ENCODE measurements at regions not wholly inside any gene's neighbourhood (a gene's known extent, or its start where the extent isn't known, plus 50 kb on each side); places are given as distances from the start of the nearest gene placed in this dataset.

- no peak for TF ChIP-seq POLR2AphosphoS5 (IDR thresholded peaks at IDR 0.05; ENCODE audit: low read depth, low read length)
- no peak for TF ChIP-seq SIN3A (IDR thresholded peaks at IDR 0.05; ENCODE audit: borderline replicate concordance, insufficient read depth, low read length)
- no peak for TF ChIP-seq REST (IDR thresholded peaks at IDR 0.05; ENCODE audit: insufficient read depth in 1 of 2, low read depth in 2 of 2, low read length in 2 of 2)
- no peak for TF ChIP-seq TAF1 (IDR thresholded peaks at IDR 0.05; ENCODE audit: borderline replicate concordance, insufficient read depth, low read length)
- TF ChIP-seq FOXP2 (optimal IDR thresholded peaks at IDR 0.05; ENCODE audit: borderline replicate concordance, extremely low read depth, extremely low read length, insufficient read depth), result no peak
Observed at GRCh38 chr13:43988302-43988701, 108.6 kb downstream of the LACC1 start.

DNA sequence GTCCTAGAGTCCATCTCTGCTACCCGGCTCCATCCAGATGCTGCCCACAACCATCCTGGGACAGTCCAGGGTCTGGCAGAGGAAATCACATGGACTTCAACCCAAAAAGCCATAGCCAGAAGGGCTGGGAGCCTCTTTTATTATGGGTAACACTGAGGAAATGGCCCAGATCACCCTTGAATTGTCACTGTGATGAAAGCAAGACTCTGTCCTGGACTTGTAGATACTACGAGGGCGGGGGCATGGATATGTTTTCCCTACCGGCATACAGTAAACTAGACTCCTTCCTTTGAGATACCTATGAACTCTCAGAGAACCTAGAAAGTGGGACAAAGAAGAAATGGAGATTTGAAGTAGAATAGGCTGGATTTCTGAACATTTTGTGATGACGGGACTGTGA is 110.3 kb downstream of the LACC1 start:
- TF ChIP-seq REST (IDR thresholded peaks at IDR 0.05; ENCODE audit: insufficient read depth in 1 of 2, low read depth in 2 of 2, low read length in 2 of 2) (no peak), FOXP2 (optimal IDR thresholded peaks at IDR 0.05; ENCODE audit: borderline replicate concordance, extremely low read depth, extremely low read length, insufficient read depth) (no peak), TAF1 (IDR thresholded peaks at IDR 0.05; ENCODE audit: borderline replicate concordance, insufficient read depth, low read length) (no peak), POLR2AphosphoS5 (IDR thresholded peaks at IDR 0.05; ENCODE audit: low read depth, low read length) (no peak), SIN3A (IDR thresholded peaks at IDR 0.05; ENCODE audit: borderline replicate concordance, insufficient read depth, low read length) (no peak)

- no peak for TF ChIP-seq POLR2AphosphoS5 (IDR thresholded peaks at IDR 0.05; ENCODE audit: low read depth, low read length)
- no peak for TF ChIP-seq FOXP2 (optimal IDR thresholded peaks at IDR 0.05; ENCODE audit: borderline replicate concordance, extremely low read depth, extremely low read length, insufficient read depth)
- TF ChIP-seq SIN3A (IDR thresholded peaks at IDR 0.05; ENCODE audit: borderline replicate concordance, insufficient read depth, low read length), result no peak
- no peak for TF ChIP-seq TAF1 (IDR thresholded peaks at IDR 0.05; ENCODE audit: borderline replicate concordance, insufficient read depth, low read length)
- no peak for TF ChIP-seq REST (IDR thresholded peaks at IDR 0.05; ENCODE audit: insufficient read depth in 1 of 2, low read depth in 2 of 2, low read length in 2 of 2)
Observed at GRCh38 chr13:43990829-43991228, 111.1 kb downstream of the LACC1 start.

GRCh38 chr13:43991773-43992201 is 112.1 kb downstream of the LACC1 start:
- TF ChIP-seq POLR2AphosphoS5 (IDR thresholded peaks at IDR 0.05; ENCODE audit: low read depth, low read length) (no peak), FOXP2 (optimal IDR thresholded peaks at IDR 0.05; ENCODE audit: borderline replicate concordance, extremely low read depth, extremely low read length, insufficient read depth) (no peak), REST (IDR thresholded peaks at IDR 0.05; ENCODE audit: insufficient read depth in 1 of 2, low read depth in 2 of 2, low read length in 2 of 2) (no peak), TAF1 (IDR thresholded peaks at IDR 0.05; ENCODE audit: borderline replicate concordance, insufficient read depth, low read length) (no peak), SIN3A (IDR thresholded peaks at IDR 0.05; ENCODE audit: borderline replicate concordance, insufficient read depth, low read length) (no peak)

DNA sequence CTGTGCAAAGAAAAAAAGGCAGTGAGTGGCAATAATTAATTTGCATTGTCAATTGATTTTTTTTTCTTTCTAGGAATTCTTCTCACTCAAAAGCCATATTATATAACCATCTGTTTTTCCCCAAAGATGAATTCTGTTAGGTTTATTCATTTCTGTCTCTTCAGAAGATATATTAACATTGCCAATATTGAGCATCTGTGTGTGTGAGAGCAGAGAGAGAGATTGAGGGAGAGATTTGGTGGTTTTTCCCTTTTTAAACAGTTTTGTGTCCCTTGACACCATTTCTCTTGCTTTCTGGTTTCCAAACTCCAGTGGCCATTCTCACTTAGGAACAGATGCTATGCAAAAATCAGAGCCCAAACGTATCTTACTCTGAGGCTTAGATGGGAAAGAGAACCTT is 112.5 kb downstream of the LACC1 start:
- TF ChIP-seq TAF1 (IDR thresholded peaks at IDR 0.05; ENCODE audit: borderline replicate concordance, insufficient read depth, low read length), result no peak
- no peak for TF ChIP-seq FOXP2 (optimal IDR thresholded peaks at IDR 0.05; ENCODE audit: borderline replicate concordance, extremely low read depth, extremely low read length, insufficient read depth)
- no peak for TF ChIP-seq REST (IDR thresholded peaks at IDR 0.05; ENCODE audit: insufficient read depth in 1 of 2, low read depth in 2 of 2, low read length in 2 of 2)
- no peak for TF ChIP-seq SIN3A (IDR thresholded peaks at IDR 0.05; ENCODE audit: borderline replicate concordance, insufficient read depth, low read length)
- no peak for TF ChIP-seq POLR2AphosphoS5 (IDR thresholded peaks at IDR 0.05; ENCODE audit: low read depth, low read length)

Measured in PFSK-1 (cell line).